Stimulated activated memory B cell treated with anti-CD40 and anti-IgM and Interleukin-4, amounts not matched to agents 10 μg/mL and 1 μg/mL and 100 μg/mL, for 72 hours (primary cell): ENCODE measurements at regions not wholly inside any gene's neighbourhood (a gene's known extent, or its start where the extent isn't known, plus 50 kb on each side); places are given as distances from the start of the nearest gene placed in this dataset.
A peak's percentile ranks its signal among the peaks of the same experiment; 100 is the strongest.

Source experiments
- ATAC-seq: fragments of 150-1000 bp; cut with Tn5 transposase; 2 replicates; pipeline ENCODE4 v1.10.0; 2021
- H3K27ac Mint-ChIP-seq: one replicate; pipeline ENCODE4 v1.8.0; 2022; ENCODE audit warnings: mild to moderate bottlenecking, mixed read lengths
- H3K27me3 Mint-ChIP-seq: one replicate; pipeline ENCODE4 v1.8.0; 2022; ENCODE audit warnings: mixed read lengths
- H3K36me3 Mint-ChIP-seq: one replicate; pipeline ENCODE4 v1.8.0; 2022; ENCODE audit warnings: mixed read lengths
- H3K4me1 Mint-ChIP-seq: one replicate; pipeline ENCODE4 v1.8.0; 2022; ENCODE audit warnings: mixed read lengths
- H3K4me3 Mint-ChIP-seq: one replicate; pipeline ENCODE4 v1.8.0; 2022; ENCODE audit warnings: mild to moderate bottlenecking, moderate library complexity, mixed read lengths
- H3K9me3 Mint-ChIP-seq: one replicate; pipeline ENCODE4 v1.8.0; 2022; ENCODE audit warnings: mixed read lengths

DNA sequence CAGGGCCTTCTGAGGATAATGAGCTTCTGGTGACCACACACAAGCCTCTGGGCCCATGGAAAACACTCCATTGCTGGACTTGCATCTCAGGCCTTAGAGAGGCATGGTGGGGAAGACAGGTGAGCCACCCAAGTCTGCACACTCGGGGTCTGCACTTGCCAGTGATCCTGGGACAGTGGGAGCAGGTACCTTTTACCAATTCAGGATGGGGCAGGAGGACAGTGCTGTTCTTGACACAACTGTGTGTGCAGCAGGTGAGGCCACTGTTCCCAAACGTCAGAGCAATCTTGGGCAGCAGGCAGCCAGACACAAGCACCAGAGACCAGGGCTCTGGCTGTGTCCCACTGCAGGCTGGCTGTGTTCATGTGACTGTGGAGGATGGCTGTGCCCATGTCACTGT, 221.3 kb downstream of the ERMARD start:
- Mint-ChIP-seq H3K27me3 (peaks cover 26% of the 10 kb centered on the region), H3K4me3 (no peak overlapping the region), H3K27ac (no peak overlapping the region), H3K36me3 (no peaks in the 10 kb centered on the region), H3K4me1 (no peaks in the 10 kb centered on the region), H3K9me3 (no peaks in the 10 kb centered on the region)
- no peak for ATAC-seq

DNA sequence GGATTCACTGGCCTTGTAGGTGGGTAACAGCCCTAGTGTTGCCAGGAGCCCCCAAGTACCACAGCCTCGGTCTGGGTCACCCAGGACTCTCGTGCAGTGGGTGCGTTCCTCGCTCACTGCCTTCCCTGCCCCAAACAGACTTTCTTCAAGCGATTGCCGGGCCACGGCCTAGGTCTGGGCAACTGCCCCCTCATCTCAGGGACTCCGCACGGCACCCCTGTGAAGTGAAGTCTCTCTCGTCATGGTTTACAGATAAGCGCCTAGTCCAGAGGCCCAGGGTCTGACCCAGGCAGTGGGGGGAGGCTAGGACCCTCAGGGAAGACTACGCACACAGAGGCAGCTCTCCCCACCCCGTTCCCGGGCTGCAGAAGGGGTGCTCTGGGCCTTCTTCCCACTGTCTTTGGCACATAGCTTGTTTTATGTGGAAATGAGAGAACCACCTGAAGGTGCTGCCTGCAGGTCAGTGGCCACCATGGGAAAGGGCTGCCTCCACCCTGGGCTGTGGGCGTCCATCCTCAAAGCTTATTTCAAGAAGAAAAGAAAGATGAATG, 220.8 kb downstream of the ERMARD start:
- Mint-ChIP-seq H3K4me1 (no peaks in the 10 kb centered on the region), H3K4me3 (no peak overlapping the region), H3K36me3 (no peaks in the 10 kb centered on the region), H3K27ac (no peak overlapping the region), H3K9me3 (no peaks in the 10 kb centered on the region), H3K27me3 (peaks cover 20% of the 10 kb centered on the region)
- no peak for ATAC-seq

DNA sequence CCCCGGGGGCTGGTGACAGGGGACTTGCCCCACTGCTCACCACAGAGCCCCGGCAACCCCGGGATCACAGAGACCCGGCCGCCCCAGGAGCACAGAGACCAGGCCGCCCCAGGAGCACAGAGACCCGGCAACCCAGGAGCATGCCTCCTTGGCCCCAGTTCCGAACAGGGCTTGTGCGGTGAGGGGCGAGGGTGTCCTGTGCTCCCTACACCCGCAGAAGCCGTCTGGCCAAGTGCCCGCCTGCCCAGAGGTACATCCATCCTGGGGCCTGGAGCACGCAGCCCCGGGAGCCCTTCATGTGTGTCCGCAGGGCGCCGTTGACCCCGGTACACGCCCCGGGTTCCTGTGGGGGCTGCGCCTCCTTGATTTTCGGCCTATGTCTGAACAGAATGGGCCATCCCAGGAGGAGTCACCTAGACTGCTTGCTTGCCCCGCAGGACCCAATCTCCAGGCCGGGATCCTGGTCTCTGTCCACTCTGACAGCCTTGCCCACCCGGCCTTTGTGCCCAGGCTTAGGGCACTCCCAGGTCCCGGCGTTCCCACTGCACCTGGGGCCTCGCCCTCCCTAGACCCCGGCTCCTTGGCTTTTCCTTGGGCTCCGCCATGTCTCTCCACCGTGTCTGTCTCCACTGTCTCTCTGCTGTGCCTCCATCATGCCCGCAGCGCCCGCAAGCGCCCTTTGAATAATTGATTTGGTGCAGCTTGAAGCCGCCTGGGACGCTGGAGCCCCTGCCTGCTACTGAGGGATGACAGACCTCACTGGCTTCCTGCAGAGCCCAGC, 219.8 kb downstream of the ERMARD start:
- H3K4me1 Mint-ChIP-seq: peaks cover 6% of the 10 kb centered on the region
- ATAC-seq: peak; percentile 5
- no peaks in the 10 kb centered on the region for H3K9me3 Mint-ChIP-seq
- H3K4me3 Mint-ChIP-seq: no peak overlapping the region
- H3K27me3 Mint-ChIP-seq: peaks cover 16% of the 10 kb centered on the region
- no peak overlapping the region for H3K27ac Mint-ChIP-seq
- no peaks in the 10 kb centered on the region for H3K36me3 Mint-ChIP-seq

DNA sequence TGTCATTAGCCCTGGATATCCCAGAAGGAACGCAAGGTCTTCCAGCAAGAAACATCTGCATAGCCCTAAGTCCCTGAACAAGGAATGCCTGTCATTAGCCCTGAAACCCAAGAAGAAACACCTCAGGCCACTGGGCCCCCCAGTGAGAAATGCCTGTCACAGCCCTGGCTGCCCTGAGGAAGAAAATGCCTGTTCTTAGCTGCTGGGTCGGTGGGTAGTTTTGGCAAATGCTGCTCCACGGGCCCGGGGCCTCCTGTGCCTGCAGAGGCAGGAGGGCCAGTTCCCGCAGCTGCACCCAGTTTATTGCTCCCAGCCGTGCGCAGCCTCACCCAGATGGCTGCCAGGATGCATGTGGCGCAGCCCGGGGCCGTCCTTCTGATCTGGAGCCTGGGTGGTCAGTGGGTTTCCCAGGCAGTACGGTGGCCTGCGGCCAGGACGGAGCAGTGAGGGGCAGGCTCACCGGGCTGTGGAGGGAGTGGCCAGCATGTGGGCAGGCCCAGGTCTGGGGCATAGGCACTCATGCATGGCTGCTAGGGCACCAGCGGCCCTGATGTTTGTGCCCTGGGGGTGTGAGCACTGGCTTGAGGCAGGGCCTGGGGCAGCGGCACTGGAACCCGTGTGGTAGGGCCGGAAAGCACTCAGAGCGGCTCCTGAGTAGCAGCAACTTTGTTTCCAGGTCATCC, 219.0 kb downstream of the ERMARD start:
- Mint-ChIP-seq H3K9me3 (no peaks in the 10 kb centered on the region), H3K27ac (no peak overlapping the region), H3K4me1 (peaks cover 8% of the 10 kb centered on the region), H3K27me3 (peaks cover 16% of the 10 kb centered on the region), H3K36me3 (no peaks in the 10 kb centered on the region), H3K4me3 (no peak overlapping the region)
- no peak for ATAC-seq

DNA sequence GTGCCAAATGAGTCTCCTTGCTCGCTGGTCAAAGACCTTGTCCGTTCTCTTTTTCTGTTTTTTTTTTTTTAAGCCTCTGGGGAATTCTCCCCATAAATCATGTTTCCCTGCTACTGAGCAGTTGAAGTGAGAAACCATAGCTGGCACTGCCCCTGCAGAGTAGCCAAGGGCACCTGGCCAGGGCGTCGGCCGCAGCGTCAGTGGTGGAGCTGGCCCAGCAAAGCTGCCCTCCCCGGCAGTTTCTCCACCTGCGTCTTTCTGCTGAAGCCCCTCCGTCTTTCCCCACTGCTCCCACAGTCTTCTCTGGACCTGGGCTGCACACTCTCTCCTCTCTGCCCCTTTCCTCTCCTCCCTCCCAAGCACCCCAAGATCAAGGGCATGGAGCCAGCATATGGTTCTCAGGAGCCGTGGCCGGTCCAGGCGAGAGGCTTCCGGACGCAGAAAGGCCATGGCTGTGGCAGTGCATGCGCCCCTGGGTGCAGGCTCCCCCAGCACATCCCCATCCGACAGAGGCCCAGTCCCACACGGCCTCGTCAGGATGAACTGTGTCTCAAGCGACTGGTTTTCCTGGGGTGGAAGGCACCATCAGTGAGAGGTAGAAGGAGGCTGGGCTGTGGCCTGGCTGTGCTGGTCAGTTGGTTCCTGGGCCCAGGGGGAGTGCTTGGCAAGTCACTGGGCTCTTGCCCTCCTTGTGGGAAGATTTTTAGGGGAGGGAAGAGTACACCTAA, 218.1 kb downstream of the ERMARD start:
- ATAC-seq: no peak
- Mint-ChIP-seq H3K4me1 (peaks cover 8% of the 10 kb centered on the region), H3K4me3 (no peak overlapping the region), H3K9me3 (no peaks in the 10 kb centered on the region), H3K27ac (no peak overlapping the region), H3K27me3 (peaks cover 16% of the 10 kb centered on the region), H3K36me3 (no peaks in the 10 kb centered on the region)

DNA sequence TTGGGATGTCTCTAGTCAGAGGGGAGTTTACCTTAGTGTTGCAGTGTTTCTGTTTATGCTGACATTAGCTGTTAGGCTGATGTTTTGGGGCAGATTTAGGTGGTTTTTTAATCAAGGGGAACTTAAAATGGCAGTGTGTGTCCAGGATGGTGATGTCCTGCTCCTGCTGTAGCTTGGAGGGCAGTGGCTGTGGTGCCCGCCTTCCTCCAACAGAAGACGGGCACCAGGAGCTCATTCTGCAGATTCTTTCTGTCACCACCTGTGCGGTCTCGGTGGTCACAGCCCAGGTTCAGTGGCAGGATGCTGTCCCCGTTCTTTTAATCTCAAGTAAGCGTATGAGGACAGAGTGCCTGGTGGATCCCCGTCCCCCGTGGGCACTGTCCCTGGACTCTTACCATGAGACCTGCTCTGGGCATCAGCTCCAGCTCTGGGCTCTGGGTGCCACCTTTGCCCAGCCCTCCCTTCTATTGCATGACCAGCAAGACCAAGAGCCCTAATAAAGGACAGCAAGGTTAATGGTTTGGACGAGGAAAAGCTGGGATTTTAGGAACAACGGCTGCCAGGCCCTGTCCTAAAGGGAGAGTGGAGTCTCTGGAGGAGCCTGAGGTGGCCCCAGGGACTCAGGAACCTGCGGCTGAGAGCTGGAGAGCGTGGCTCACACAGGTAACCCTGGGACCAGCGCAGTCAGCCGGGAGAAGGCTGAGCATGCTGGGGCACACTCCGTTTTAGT, 217.3 kb downstream of the ERMARD start:
- Mint-ChIP-seq H3K9me3 (no peaks in the 10 kb centered on the region), H3K36me3 (no peaks in the 10 kb centered on the region), H3K27me3 (peaks cover 16% of the 10 kb centered on the region), H3K4me1 (peaks cover 8% of the 10 kb centered on the region), H3K4me3 (no peak overlapping the region), H3K27ac (no peak overlapping the region)
- no peak for ATAC-seq

DNA sequence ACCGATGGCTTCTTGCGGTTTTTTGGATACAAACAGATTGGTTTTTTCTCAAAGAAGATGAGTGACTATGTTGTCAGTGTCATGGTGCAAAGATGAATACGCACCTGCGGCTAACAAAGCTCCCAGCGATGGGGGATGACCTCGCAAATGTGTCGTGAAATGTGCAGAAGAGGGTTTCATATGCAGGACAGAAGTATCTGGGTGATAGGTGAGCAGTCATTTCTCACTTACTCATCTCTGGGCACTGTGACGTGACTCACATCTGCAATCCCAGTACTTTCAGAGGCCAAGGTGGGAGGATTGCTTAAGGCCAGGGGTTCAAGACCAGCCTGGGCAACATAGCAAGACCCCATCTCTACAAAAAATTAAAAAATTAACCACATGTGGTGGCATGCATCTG, 216.3 kb downstream of the ERMARD start:
- H3K4me1 Mint-ChIP-seq: peaks cover 8% of the 10 kb centered on the region
- H3K4me3 Mint-ChIP-seq: no peak overlapping the region
- H3K27me3 Mint-ChIP-seq: peaks cover 22% of the 10 kb centered on the region
- H3K36me3 Mint-ChIP-seq: no peaks in the 10 kb centered on the region
- H3K27ac Mint-ChIP-seq: no peak overlapping the region
- ATAC-seq: no peak
- H3K9me3 Mint-ChIP-seq: no peaks in the 10 kb centered on the region

DNA sequence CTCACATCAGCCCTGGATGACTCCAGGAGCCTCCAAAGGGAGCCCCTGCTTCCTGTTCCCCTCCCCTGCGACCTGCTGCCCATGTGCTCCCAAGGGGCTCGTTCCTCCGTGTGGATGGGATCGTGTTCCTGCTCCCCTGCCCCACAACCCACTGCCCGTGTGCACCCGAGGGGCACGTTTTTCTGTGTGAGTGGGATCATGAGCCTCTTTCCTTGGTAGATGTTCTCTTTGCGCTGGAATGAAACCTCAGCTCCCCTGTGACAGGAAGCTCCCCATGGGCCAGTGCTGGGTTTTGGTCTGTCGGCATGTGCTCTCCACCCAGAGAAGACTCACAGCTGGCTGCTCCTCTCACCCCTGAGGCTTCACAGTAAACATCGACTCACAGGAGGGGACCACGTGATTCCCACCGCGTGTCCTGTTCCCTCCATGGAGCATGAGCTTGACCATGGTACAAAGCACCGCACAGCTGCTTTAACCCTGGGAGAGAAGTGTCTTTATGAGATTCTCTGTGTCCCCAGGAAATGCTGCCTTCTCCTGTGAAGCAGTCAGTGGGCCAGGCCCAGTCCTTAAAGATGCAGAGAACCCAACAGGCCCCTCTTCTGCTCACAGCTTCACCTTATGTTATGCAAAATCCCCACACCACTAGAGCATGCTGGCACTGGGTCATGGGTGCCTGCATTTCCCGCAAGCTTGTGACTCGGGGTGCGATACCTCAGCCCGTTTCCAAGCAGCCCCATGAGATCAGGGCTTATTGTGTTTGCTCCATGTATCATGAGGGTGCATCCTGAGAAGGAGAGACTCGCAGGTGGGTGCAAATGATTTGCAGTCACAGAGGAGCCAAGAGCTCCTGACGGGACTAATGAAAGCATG, 215.1 kb downstream of the ERMARD start:
- no peaks in the 10 kb centered on the region for H3K36me3 Mint-ChIP-seq
- no peak for ATAC-seq

DNA sequence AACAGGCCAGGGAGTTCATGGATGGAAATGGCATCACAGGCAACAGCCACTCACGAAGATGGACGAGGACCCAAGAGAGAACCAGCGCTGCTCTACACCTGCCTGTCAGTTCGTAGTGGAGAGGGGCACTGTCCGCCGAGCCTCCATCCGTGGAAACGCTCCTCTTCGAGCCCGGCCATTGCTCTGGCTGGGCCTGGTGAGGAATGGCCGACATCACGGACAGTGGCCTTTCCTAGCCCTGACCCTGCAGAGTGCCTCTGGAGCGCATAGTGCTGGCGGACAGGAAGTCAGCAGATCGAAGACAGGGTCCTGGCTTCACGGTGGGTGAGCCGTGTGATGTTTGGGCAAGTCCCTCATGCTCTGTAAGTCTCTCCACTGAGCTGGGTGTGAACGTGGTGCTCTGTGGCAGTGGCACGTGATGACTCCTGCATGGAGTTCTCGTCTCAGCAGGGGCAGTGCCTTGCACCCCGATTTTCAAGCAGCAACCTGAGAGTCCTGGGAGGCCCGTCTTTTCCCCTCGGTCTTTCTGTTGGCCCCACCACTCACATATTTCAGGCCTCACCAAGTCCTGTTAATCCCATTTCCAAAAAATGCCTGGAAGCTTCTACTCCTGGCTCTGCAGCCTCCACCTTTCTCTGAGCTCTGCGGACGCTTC, 214.4 kb downstream of the ERMARD start:
- Mint-ChIP-seq H3K27me3 (peaks cover 37% of the 10 kb centered on the region), H3K4me3 (no peak overlapping the region), H3K9me3 (no peaks in the 10 kb centered on the region), H3K36me3 (no peaks in the 10 kb centered on the region), H3K4me1 (peaks cover 8% of the 10 kb centered on the region), H3K27ac (no peak overlapping the region)
- ATAC-seq: peak; percentile 13

More for the DNA sequence above, 215.1 kb downstream of the ERMARD start:
- Mint-ChIP-seq H3K27ac (no peak overlapping the region), H3K4me1 (peaks cover 8% of the 10 kb centered on the region), H3K27me3 (peaks cover 30% of the 10 kb centered on the region), H3K9me3 (no peaks in the 10 kb centered on the region), H3K4me3 (no peak overlapping the region)

DNA sequence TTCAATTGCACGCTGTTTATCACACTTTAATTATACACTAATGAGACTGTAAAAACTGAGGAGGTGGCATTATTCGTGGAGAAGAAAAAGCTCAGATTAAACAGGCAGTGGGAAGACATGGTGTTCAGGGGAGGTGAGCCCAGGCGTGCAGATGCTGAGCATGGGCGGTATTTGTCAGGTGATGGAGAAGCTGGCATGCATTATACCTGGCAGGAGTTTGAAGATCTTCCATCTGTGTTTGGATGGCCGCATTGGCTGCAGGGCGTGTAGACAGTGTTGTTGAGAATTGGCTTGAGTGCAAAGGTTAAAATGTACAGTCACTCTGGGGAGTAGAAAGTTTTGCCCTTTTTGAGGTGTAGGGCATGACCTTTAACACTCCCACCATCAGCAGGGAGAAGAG, 213.8 kb downstream of the ERMARD start:
- no peaks in the 10 kb centered on the region for H3K9me3 Mint-ChIP-seq

DNA sequence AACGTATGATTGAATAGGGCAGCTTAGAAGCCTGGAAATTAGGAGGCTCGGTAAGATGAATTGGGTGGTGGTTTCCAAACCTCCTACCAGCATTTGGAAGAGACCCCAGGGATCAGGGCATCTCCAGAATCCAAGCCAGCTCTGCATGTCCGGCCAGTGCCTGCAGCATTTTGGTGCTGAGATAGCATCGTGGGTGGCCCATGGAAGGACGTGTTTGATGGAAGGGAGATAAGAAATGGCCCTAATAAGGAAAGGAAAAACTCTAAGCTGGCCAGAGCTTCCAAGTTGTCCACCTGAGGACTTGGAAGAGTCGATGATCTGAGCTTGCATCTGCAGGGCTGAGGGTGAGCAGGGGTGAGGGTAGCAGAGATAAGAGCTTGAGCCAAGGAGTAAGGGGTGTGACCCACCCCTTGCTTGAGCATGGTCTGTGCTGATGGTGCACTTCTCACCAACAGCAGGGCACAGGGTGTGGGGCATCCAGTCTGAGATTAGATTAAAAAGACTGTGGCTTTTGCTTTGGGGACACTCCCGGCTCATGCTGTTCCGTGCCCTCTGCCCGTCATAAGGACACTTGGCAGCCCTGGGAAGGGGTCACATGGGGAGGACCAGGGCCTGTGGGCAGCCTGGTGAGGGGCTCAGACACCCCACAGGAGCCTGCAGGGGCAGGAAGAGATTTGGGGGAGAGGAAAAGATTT, 213.2 kb downstream of the ERMARD start:
- Mint-ChIP-seq H3K4me1 (peaks cover 8% of the 10 kb centered on the region), H3K27me3 (peaks cover 38% of the 10 kb centered on the region), H3K4me3 (no peak overlapping the region), H3K9me3 (no peaks in the 10 kb centered on the region), H3K27ac (no peak overlapping the region), H3K36me3 (no peaks in the 10 kb centered on the region)
- ATAC-seq: no peak

More for the DNA sequence above, 213.8 kb downstream of the ERMARD start:
- peaks cover 8% of the 10 kb centered on the region for H3K4me1 Mint-ChIP-seq
- peaks cover 39% of the 10 kb centered on the region for H3K27me3 Mint-ChIP-seq
- no peak overlapping the region for H3K4me3 Mint-ChIP-seq
- no peak for ATAC-seq
- no peaks in the 10 kb centered on the region for H3K36me3 Mint-ChIP-seq
- no peak overlapping the region for H3K27ac Mint-ChIP-seq

DNA sequence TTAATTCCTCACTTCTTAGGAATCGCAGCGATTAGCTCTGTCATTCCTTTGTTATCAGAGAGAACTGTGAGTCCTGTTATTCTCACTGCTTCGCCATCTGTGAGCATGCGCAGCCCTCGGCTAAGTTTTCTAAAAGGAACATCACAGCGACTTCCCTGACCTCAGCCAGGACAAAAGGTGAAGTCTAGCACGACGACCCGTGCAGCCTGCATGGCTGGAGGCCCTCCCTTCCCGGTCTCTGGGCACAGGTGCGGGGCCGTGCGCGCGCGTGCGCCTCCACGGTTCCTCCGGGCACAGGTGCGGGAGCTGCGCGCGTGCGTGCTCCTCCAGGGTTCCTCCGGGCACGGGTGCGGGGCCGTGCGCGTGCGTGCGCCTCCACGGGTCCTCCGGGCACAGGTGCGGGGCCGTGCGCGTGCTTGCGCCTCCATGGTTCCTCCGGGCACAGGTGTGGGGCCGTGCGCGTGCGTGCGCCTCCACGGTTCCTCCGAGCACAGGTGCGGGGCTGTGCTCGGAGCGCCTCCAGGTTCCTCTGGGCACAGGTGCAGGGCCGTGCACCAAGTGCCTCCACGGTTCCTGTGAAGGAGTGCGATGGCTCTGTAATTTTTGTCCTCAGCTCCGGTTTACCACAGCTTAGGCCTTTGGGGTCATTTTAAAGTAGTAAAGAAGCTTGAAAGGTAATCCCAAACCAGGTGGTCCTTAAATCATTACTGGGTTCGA, 212.3 kb downstream of the ERMARD start:
- Mint-ChIP-seq H3K9me3 (no peaks in the 10 kb centered on the region), H3K36me3 (no peaks in the 10 kb centered on the region), H3K27ac (no peak overlapping the region), H3K4me3 (no peak overlapping the region), H3K27me3 (peaks cover 42% of the 10 kb centered on the region), H3K4me1 (peaks cover 17% of the 10 kb centered on the region)
- no peak for ATAC-seq
